H1 (cell line): ENCODE measurements at regions not wholly inside any gene's neighbourhood (a gene's known extent, or its start where the extent isn't known, plus 50 kb on each side); places are given as distances from the start of the nearest gene placed in this dataset.

Experiments
- BCL11A ChIP-seq, 2 experiments: IDR thresholded peaks; one replicate each; pipeline ENCODE4 v1.6.1; 2011; ENCODE audit warnings: low read depth in 2 of 2, low read length in 2 of 2, mild to moderate bottlenecking in 2 of 2
- CBX8 ChIP-seq: fragments of 300-800, 300-1000 bp; sonication (generic); IDR thresholded peaks from 2 replicates; pipeline ENCODE4 v1.7.1; 2016; ENCODE audit warnings: low read depth, low read length, borderline replicate concordance
- CHD7 ChIP-seq: fragments of 300-600 bp; sonication (generic); IDR thresholded peaks from 2 replicates; pipeline ENCODE4 v1.7.1; 2012; ENCODE audit warnings: low read length, moderate library complexity, mild to moderate bottlenecking, inconsistent platforms; ENCODE audit not compliant: insufficient replicate concordance
- EP300 ChIP-seq, 2 experiments: IDR thresholded peaks; 1 replicate in 1 of 2; 2 replicates in 1 of 2; pipeline ENCODE4 v1.6.1; 2011 to 2012; ENCODE audit warnings: low read depth in 2 of 2, low read length in 2 of 2, mild to moderate bottlenecking in 2 of 2, borderline replicate concordance in 1 of 2, inconsistent platforms in 1 of 2, moderate library complexity in 1 of 2
- GTF2F1 ChIP-seq: IDR thresholded peaks from 2 replicates; pipeline ENCODE4 v1.6.1; 2012; ENCODE audit warnings: low read depth, low read length, improper control_type of control experiment, borderline replicate concordance
- SAP30 ChIP-seq: fragments of 300-600 bp; sonication (generic); IDR thresholded peaks from 2 replicates; pipeline ENCODE4 v1.7.1; 2012; ENCODE audit warnings: low read length, moderate library complexity, mild to moderate bottlenecking, inconsistent platforms; ENCODE audit not compliant: insufficient read depth, insufficient replicate concordance
- SP1 ChIP-seq: IDR thresholded peaks from 2 replicates; pipeline ENCODE4 v1.6.1; 2011; ENCODE audit warnings: low read depth, low read length
- TAF1 ChIP-seq: IDR thresholded peaks from 2 replicates; pipeline ENCODE4 v1.6.1; 2011; ENCODE audit warnings: mild to moderate bottlenecking, low read depth, low read length

- TF ChIP-seq CHD7, result no peak
- no peak for TF ChIP-seq EP300 (IDR thresholded peaks at IDR 0.05; ENCODE audit: borderline replicate concordance in 1 of 2, low read depth in 2 of 2, low read length in 2 of 2)
- TF ChIP-seq CBX8, result no peak
- no peak for TF ChIP-seq GTF2F1
- no peak for TF ChIP-seq SP1
- no peak for TF ChIP-seq BCL11A (IDR thresholded peaks at IDR 0.05; ENCODE audit: low read depth in 2 of 2, low read length in 2 of 2)
- no peak for TF ChIP-seq TAF1
- TF ChIP-seq SAP30, result no peak
Observed at GRCh38 chr22:49476800-49477400, 350.8 kb downstream of the BRD1 start (continued).
